GM13976 (cell line): ENCODE measurements at regions not wholly inside any gene's neighbourhood (a gene's known extent, or its start where the extent isn't known, plus 50 kb on each side); places are given as distances from the start of the nearest gene placed in this dataset.

ENCODE experiments used
- DNase-seq: peaks from one replicate; pipeline ENCODE4 v3.0.0; 2012; ENCODE audit warnings: low spot score
- CTCF ChIP-seq: IDR thresholded peaks from 2 replicates; pipeline ENCODE4 v1.5.1; 2012; ENCODE audit warnings: borderline replicate concordance, mild to moderate bottlenecking; ENCODE audit not compliant: insufficient read depth; ENCODE audit errors: extremely low read depth, missing control alignments, control extremely low read depth
- in situ Hi-C: fragments of 300-500 bp; cut with MboI; formaldehyde crosslinking; loops from one replicate; pipeline ENCODE4 v1.12.0; 2022; ENCODE audit warnings: low sequenced_read_pairs, mixed read lengths, inconsistent platforms; ENCODE audit not compliant: unreplicated experiment

GRCh38 chr5:142445266-142445665 lies 120.4 kb upstream of the SPRY4 start:
- in situ Hi-C loops = no loop called here
- no peak for TF ChIP-seq CTCF
- DNase-seq = no peak

- in situ Hi-C loops = no loop called here
- DNase-seq = no peak
- TF ChIP-seq CTCF = no peak
Observed at GRCh38 chr5:142441616-142442015, 116.8 kb upstream of the SPRY4 start.

- DNase-seq = no peak
- in situ Hi-C loops = no loop called here
- TF ChIP-seq CTCF = no peak
Observed at GRCh38 chr5:142439207-142439860, 114.5 kb upstream of the SPRY4 start.

- in situ Hi-C loops = no loop called here
- no peak for TF ChIP-seq CTCF
- DNase-seq = no peak
Observed at GRCh38 chr5:142438573-142438972, 113.8 kb upstream of the SPRY4 start.

- in situ Hi-C loops = no loop called here
- no peak for DNase-seq
- no peak for TF ChIP-seq CTCF
Observed at GRCh38 chr5:142437563-142437962, 112.7 kb upstream of the SPRY4 start.

GRCh38 chr5:142435410-142436115 lies 110.7 kb upstream of the SPRY4 start:
- no peak for TF ChIP-seq CTCF
- in situ Hi-C loops = no loop called here
- no peak for DNase-seq

GRCh38 chr5:142434322-142434612 lies 109.4 kb upstream of the SPRY4 start:
- in situ Hi-C loops = no loop called here
- no peak for TF ChIP-seq CTCF
- no peak for DNase-seq
